Omental fat pad (tissue), 3 donors: ENCODE measurements at regions not wholly inside any gene's neighbourhood (a gene's known extent, or its start where the extent isn't known, plus 50 kb on each side); places are given as distances from the start of the nearest gene placed in this dataset. TPM values are rescaled to one million over a fixed set of nuclear protein-coding genes. Genes with fewer than 3 reads are reported as not detected.
"Not testable (repeated sequence)": the region's sequence is repeated elsewhere in the genome, so short reads cannot be mapped to it uniquely, and the experiment has no call there.

Experiments
- ATAC-seq: fragments of 150-250 bp; one replicate; pipeline ENCODE4 v1.9.1; 2016; ENCODE audit warnings: mild to moderate bottlenecking, moderate library complexity; ENCODE audit not compliant: low FRiP score
- DNase-seq: peaks from one replicate; pipeline ENCODE4 v3.0.0-alpha.2; 2019; ENCODE audit warnings: low spot score
- CTCF ChIP-seq, 3 donors: fragments of 450-650 bp; IDR thresholded peaks; one replicate each; pipeline ENCODE4 v1.5.1; 2016 to 2017; ENCODE audit warnings: antibody characterized with exemption in 3 of 3, mild to moderate bottlenecking in 3 of 3, moderate library complexity in 2 of 3
- small RNA-seq: library from RNA; depleted of rRNA; stranded (forward); fragments of <200 nt; gene quantifications from one replicate; pipeline ENCODE3, GENCODE V24; 2016

DNA sequence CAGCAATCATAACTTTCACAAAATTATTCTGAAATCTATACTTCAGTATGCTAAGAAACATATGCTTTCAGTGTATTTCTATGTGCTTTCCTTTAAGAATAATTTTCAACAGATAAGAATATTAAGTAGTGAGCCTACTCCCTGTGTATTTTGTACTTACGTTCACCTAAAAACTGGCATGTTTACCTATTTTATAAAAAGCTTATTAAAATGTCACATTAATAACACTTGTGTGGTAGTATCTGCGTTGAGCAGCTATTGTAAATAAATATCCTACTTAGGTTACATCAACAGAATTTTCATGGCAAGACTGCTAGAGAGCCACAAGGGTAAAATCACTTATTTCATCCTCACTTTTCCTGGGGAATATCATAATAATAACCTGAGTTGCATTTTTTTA lies 113.4 kb upstream of the SLITRK5 start:
- TF ChIP-seq CTCF (IDR thresholded peaks at IDR 0.05), result no peak
- DNase-seq, result no peak
- no peak for ATAC-seq

- not testable (repeated sequence) for ATAC-seq, DNase-seq
These were observed 109.6 kb upstream of the SLITRK5 start for GRCh38 chr13:87561580-87561979.

DNA sequence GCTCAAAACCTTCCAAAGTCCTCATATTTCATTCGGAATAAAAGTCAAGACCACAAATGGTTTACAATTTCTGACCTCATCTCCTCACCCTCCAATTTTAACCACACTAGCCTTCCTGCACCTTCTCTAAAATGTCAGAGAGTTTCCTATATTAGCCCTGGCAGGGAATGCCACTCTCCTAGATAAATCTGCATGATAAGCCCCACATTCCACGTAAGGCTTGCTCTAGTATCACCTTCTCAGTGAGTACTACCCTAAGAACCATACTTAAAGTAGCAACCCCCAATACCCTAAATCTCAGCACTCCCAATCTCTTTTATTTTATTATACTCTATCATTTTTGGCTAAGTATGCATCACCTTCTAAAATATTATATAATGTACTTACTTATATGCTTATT lies 100.5 kb upstream of the SLITRK5 start:
- ATAC-seq (no peak), DNase-seq (no peak)
- no peak for TF ChIP-seq CTCF (IDR thresholded peaks at IDR 0.05)

DNA sequence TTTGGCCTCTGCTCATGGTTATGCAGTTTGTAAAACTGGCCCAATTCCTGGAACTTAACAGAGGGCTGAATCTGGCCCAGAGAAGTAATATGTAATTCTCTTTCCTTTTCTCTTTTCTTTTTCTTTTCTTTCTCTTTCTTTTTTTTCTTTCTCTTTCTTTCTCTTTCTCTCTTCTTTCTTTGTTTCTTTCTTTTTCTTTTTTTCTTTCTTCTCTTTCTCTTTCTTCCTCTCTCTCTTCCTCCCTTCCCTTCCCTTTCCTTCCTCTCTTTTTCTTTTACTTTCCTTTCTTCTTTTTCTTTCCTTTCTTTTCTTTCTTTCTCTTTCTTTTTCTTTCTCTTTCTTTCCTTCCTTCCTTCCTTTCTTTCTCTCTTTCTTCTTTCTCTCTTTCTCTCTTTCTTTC lies 88.8 kb upstream of the SLITRK5 start:
- ATAC-seq (no peak), DNase-seq (no peak)
- no peak for TF ChIP-seq CTCF (IDR thresholded peaks at IDR 0.05)

GRCh38 chr13:87590518-87590917 lies 80.7 kb upstream of the SLITRK5 start:
- DNase-seq, result no peak
- no peak for ATAC-seq
- no peak for TF ChIP-seq CTCF (IDR thresholded peaks at IDR 0.05)

DNA sequence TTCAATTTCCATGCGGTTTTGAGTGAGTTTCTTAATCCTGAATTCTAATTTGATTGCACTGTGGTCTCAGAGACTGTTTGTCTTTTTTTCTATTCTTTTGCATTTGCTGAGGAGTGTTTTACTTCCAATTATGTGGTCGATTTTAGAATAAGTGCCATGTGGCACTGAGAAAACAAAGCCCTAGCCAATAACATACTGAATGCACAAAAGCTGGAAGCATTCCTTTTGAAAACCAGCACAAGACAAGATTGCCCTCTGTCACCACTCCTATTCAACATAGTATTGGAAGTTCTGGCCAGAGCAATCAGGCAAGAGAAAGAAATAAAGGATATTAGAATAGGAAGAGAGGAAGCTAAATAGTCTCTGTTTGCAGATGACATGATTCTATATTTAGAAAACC lies 66.7 kb upstream of the SLITRK5 start:
- ATAC-seq, DNase-seq: not testable (repeated sequence)

GRCh38 chr13:87607266-87607665 lies 63.9 kb upstream of the SLITRK5 start:
- DNase-seq, result no peak
- TF ChIP-seq CTCF (IDR thresholded peaks at IDR 0.05), result no peak
- no peak for ATAC-seq

DNA sequence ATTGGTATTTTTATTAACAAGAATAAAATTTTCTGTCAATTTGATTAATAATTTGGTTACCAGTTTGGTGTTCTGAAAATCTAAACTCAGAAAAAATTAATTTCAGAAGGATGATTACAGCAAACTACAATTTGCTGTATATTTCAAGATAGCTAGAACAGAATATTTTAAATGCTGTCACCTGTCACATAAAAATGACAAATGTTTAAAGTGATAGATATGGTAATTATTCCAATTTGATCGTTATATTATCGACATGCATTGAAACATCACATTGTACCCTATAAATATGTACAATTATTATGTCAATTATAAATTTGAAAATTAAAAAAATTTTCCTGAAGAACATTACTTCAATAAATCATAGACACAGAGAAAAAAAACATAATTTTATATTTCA lies 56.9 kb upstream of the SLITRK5 start:
- TF ChIP-seq CTCF (IDR thresholded peaks at IDR 0.05), result no peak
- ATAC-seq (no peak), DNase-seq (no peak)

Small RNAs in the stretch of these regions (small RNA-seq; reads per million reads assigned to genes)
- gene UBBP5, result not detected
